ENCODE measurements at regions not wholly inside any gene's neighbourhood (a gene's known extent, or its start where the extent isn't known, plus 50 kb on each side); places are given as distances from the start of the nearest gene placed in this dataset.
"Not testable (repeated sequence)": the region's sequence is repeated elsewhere in the genome, so short reads cannot be mapped to it uniquely, and the experiment has no call there.

DNA sequence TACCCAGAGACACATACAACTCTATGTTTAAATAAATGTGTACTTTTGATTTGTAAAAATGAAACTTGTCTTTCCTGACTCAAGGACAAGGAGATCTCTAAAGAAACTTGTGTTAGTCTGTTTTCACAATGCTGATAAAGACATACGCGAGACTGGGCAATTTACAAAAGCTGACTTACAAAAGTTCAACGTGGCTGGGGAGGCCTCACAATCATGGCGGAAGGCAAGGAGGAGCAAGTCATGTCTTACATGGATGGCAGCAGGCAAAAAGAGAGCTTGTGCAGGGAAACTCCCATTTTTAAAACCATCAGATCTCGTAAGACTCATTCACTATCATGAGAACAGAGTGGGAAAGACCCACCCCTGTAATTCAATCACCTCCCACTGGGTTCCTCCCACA lies 52.2 kb upstream of the PAPSS1 start:
- intact Hi-C loops (cut with micrococcal nuclease); H3K4me1 Mint-ChIP-seq (ENCODE audit: low read depth); DNase-seq; POLR2A ChIA-PET; H3K4me3 Mint-ChIP-seq; H3K36me3 Mint-ChIP-seq (ENCODE audit: low read depth); H3K9me3 Mint-ChIP-seq; ATAC-seq; CTCF ChIA-PET; H3K27ac Mint-ChIP-seq: not testable (repeated sequence)
- H3K27me3 Mint-ChIP-seq = peaks cover 15% of the 10 kb centered on the region

DNA sequence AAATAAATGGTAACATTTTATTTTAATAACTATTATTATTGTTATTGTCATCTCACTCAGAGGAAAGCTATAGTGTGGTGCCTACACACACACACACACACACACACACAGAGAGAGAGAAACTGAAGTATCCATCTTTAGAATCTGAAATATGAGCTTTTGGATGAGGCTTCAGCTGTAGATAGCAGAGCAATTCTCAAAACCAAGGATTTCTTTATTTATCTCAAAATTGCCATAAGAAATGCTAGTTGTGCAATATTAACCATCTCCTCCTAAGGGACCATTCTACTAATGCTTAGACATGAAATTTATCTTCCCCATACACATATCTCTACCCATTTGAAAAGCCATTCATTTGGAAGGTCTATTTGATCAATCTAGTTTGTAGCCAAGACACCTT lies 50.1 kb upstream of the SGMS2 start:
- H3K4me3 Mint-ChIP-seq = no peak overlapping the region
- no peak overlapping the region for H3K27ac Mint-ChIP-seq
- intact Hi-C loops (cut with micrococcal nuclease) = no loop called here
- H3K36me3 Mint-ChIP-seq (ENCODE audit: low read depth) = peaks cover 2% of the 10 kb centered on the region
- CTCF ChIA-PET = interaction anchor here (1.4 kb wide), 1 partner anchor 10 kb away, joined by 5 read pairs; no protein-coding TSS in a partner anchor
- TF ChIP-seq, protein P1, sequence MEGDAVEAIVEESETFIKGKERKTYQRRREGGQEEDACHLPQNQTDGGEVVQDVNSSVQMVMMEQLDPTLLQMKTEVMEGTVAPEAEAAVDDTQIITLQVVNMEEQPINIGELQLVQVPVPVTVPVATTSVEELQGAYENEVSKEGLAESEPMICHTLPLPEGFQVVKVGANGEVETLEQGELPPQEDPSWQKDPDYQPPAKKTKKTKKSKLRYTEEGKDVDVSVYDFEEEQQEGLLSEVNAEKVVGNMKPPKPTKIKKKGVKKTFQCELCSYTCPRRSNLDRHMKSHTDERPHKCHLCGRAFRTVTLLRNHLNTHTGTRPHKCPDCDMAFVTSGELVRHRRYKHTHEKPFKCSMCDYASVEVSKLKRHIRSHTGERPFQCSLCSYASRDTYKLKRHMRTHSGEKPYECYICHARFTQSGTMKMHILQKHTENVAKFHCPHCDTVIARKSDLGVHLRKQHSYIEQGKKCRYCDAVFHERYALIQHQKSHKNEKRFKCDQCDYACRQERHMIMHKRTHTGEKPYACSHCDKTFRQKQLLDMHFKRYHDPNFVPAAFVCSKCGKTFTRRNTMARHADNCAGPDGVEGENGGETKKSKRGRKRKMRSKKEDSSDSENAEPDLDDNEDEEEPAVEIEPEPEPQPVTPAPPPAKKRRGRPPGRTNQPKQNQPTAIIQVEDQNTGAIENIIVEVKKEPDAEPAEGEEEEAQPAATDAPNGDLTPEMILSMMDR (IDR thresholded peaks at IDR 0.05) = no peak
- no peaks in the 10 kb centered on the region for H3K4me1 Mint-ChIP-seq (ENCODE audit: low read depth)
- POLR2A ChIA-PET = no interaction called here
- no peak for DNase-seq
- peaks cover 8% of the 10 kb centered on the region for H3K9me3 Mint-ChIP-seq
- peaks cover 20% of the 10 kb centered on the region for H3K27me3 Mint-ChIP-seq
- ATAC-seq = no peak

Measured in activated CD8-positive, alpha-beta T cell treated with anti-CD3 and anti-CD28 coated beads for 36 hours (primary cell).